ENCODE measurements at regions not wholly inside any gene's neighbourhood (a gene's known extent, or its start where the extent isn't known, plus 50 kb on each side); places are given as distances from the start of the nearest gene placed in this dataset.

DNA sequence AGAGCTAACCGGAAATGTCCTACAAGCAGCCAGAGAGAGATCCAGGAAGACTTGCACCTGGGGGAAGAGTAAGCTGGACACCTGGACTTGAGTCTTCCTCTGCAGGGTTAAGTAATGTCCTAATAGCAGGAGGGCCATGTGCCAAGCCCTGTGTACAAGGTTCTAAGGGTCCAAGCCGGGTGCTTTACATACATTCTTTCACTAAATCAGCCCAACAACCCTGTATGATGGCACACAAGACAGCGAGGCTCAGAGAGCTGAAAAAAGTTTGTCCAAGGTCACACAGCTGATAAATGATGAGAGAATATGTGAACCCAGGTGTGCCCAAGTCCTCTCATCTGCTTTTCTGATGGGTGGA, 215.1 kb upstream of the CDYL start:
- Histone ChIP-seq H3K4me1 (peaks cover 4 to 6% of the 10 kb centered on the region in 2 donors), H3K27ac (no peak overlapping the region), H3K9me3 (no peaks in the 10 kb centered on the region), H3K36me3 (no peaks in the 10 kb centered on the region), H3K27me3 (no peaks in the 10 kb centered on the region), H3K4me3 (replicated peaks in 1 of 3) (no peak overlapping the region)
- WGBS, 2 donors, result 82 to 88% methylated on average over 3 of the region's 3 CpGs
- TF ChIP-seq POLR2A (IDR thresholded peaks at IDR 0.05), result no peak
- TF ChIP-seq CTCF (IDR thresholded peaks at IDR 0.05), result no peak
- no peak for DNase-seq
- intact Hi-C loops (cut with DNase I), result no loop called here

DNA sequence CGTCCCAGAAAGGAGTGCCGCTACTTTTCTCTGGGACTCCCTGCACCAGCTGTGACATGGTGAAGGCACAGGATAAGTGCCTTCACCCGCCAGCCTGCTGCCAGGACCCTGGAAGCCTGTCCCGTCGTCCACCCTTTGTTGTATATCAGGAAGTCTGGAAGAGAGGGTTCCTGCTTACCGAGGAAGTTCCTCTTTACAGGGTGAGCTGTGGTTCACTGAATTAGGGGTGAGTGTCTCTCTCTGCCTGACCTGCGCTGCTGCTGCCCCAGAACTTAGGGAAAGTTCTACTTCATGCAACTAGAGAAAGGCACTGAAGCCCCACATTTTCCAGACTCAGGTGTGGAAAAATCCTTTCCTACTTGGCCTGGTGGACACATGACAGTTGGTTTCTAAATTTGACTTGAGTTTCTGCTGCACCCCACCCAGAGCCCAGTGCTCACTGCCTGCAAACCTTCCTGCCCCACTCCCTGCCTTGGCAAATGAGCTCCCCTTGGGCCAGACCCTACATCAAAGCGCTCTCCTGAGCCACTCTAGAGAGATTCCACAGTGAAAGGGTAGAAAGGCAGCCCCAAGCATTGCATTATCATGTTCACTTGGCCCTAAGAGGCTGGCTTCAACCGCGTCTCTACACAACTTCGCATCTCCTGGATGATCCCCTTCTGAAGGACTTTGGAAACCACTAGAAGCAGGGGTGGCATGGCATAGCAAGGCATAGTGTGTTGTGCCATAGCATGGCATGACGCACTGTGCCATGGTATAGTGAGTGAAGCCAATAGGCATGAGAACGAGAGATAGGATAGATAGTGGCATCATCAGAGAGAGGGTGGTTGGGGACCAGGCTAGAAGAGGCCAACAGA, 215.8 kb upstream of the CDYL start:
- H3K27me3 ChIP-seq, result no peaks in the 10 kb centered on the region
- H3K27ac ChIP-seq, result no peak overlapping the region
- TF ChIP-seq POLR2A (IDR thresholded peaks at IDR 0.05) (no peak), CTCF (IDR thresholded peaks at IDR 0.05) (no peak)
- H3K9me3 ChIP-seq, result no peaks in the 10 kb centered on the region
- H3K4me1 ChIP-seq, result peaks cover 4 to 6% of the 10 kb centered on the region in 2 donors
- no peak overlapping the region for H3K4me3 ChIP-seq (replicated peaks in 1 of 3)
- intact Hi-C loops (cut with DNase I), result no loop called here
- 86 to 87% methylated on average over 13 of the region's 13 CpGs for WGBS, 2 donors
- H3K36me3 ChIP-seq, result no peaks in the 10 kb centered on the region
- no peak for DNase-seq

DNA sequence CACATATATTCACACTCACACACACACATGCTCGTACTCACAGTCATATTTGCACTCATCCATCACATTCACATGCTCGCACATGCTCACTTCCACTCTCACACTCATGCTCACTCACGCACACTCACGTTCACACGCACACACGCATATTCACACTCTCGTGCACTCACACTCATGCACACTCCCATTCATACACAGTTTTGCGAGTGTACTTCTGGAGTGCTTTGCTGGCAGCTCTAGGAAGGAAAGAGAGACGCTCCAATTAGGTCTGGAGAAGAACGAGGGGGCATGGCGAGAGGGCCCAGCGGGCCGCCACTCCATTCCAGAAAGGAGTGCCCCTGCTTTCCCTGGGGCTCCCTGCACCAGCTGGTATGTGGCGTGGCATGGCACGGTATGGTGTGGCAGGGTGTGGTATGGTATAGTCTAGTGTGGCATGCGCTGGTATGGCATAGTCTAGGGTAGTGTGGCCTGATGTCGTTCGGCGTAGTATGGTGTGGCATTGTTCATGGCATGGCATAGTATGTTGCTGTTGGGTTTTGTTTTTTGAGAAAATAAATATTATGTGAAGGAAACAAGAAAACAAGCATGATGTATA, 216.8 kb upstream of the CDYL start:
- no peak overlapping the region for H3K27ac ChIP-seq
- no peaks in the 10 kb centered on the region for H3K4me1 ChIP-seq
- DNase-seq, result no peak
- no peak overlapping the region for H3K4me3 ChIP-seq (replicated peaks in 1 of 3)
- H3K27me3 ChIP-seq, result no peaks in the 10 kb centered on the region
- no peaks in the 10 kb centered on the region for H3K9me3 ChIP-seq
- intact Hi-C loops (cut with DNase I), result no loop called here
- WGBS, 2 donors, result 96 to 97% methylated on average over 19 of the region's 19 CpGs
- TF ChIP-seq POLR2A (IDR thresholded peaks at IDR 0.05), result no peak
- no peak for TF ChIP-seq CTCF (IDR thresholded peaks at IDR 0.05)
- H3K36me3 ChIP-seq, result no peaks in the 10 kb centered on the region

DNA sequence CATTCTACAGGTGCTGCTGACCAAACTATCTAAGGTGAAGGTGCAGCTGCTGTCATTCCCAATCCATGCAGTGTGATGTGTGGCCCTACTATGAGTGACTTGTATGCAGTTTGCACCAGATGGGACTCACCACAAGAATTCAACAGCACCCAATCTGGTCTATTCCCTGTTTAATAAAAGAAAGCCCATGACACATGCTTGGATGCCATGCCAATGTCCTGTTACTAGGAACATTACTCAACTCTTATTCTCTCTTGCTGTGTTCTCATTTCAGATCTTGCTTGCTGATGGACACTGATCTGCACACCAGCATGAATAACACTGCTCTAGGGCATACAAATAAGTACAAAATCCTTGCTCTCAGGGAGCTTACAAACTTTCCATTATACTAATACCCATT, 221.6 kb upstream of the CDYL start:
- Histone ChIP-seq H3K4me1 (no peaks in the 10 kb centered on the region), H3K36me3 (no peaks in the 10 kb centered on the region), H3K27ac (no peak overlapping the region), H3K9me3 (no peaks in the 10 kb centered on the region), H3K27me3 (no peaks in the 10 kb centered on the region), H3K4me3 (replicated peaks in 1 of 3) (no peak overlapping the region)
- TF ChIP-seq POLR2A (IDR thresholded peaks at IDR 0.05) (no peak), CTCF (IDR thresholded peaks at IDR 0.05) (no peak)
- no peak for DNase-seq
- intact Hi-C loops (cut with DNase I), result no loop called here

- 82 to 84% methylated on average over 10 of the region's 10 CpGs for WGBS, 2 donors
- no peak overlapping the region for H3K4me3 ChIP-seq (replicated peaks in 1 of 3)
- no peaks in the 10 kb centered on the region for H3K27me3 ChIP-seq
- intact Hi-C loops (cut with DNase I), result no loop called here
- H3K36me3 ChIP-seq, result no peaks in the 10 kb centered on the region
- TF ChIP-seq POLR2A (IDR thresholded peaks at IDR 0.05), result no peak
- no peak for TF ChIP-seq CTCF (IDR thresholded peaks at IDR 0.05)
- DNase-seq, result no peak
- H3K4me1 ChIP-seq, result no peaks in the 10 kb centered on the region
- no peak overlapping the region for H3K27ac ChIP-seq
- no peaks in the 10 kb centered on the region for H3K9me3 ChIP-seq
Measured at GRCh38 chr6:4553387-4553786, 222.8 kb upstream of the CDYL start.
